ENCODE measurements at regions not wholly inside any gene's neighbourhood (a gene's known extent, or its start where the extent isn't known, plus 50 kb on each side); places are given as distances from the start of the nearest gene placed in this dataset.

GRCh38 chr5:99866740-99867139 is 668.4 kb upstream of the FAM174A start:
- Histone ChIP-seq H3K4me1 (no peaks in the 10 kb centered on the region), H3K27me3 (ENCODE audit: control insufficient read depth, insufficient read depth, low read length) (no peaks in the 10 kb centered on the region), H2AFZ (no peak overlapping the region), H3K27ac (no peak overlapping the region), H3K4me3 (ENCODE audit: low read depth, low read length) (no peak overlapping the region), H3K9ac (no peak overlapping the region), H3K4me2 (ENCODE audit: low read length) (no peak overlapping the region), H3K79me2 (no peaks in the 10 kb centered on the region), H3K36me3 (ENCODE audit: control insufficient read depth, insufficient read depth, low read length) (no peaks in the 10 kb centered on the region), H3K9me3 (ENCODE audit: control insufficient read depth, low read length) (no peaks in the 10 kb centered on the region)
- TF ChIP-seq, protein P1, sequence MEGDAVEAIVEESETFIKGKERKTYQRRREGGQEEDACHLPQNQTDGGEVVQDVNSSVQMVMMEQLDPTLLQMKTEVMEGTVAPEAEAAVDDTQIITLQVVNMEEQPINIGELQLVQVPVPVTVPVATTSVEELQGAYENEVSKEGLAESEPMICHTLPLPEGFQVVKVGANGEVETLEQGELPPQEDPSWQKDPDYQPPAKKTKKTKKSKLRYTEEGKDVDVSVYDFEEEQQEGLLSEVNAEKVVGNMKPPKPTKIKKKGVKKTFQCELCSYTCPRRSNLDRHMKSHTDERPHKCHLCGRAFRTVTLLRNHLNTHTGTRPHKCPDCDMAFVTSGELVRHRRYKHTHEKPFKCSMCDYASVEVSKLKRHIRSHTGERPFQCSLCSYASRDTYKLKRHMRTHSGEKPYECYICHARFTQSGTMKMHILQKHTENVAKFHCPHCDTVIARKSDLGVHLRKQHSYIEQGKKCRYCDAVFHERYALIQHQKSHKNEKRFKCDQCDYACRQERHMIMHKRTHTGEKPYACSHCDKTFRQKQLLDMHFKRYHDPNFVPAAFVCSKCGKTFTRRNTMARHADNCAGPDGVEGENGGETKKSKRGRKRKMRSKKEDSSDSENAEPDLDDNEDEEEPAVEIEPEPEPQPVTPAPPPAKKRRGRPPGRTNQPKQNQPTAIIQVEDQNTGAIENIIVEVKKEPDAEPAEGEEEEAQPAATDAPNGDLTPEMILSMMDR (IDR thresholded peaks at IDR 0.05) = no peak

GRCh38 chr5:99865159-99865558 is 670.0 kb upstream of the FAM174A start:
- Histone ChIP-seq H3K27me3 (ENCODE audit: control insufficient read depth, insufficient read depth, low read length) (no peaks in the 10 kb centered on the region), H3K9me3 (ENCODE audit: control insufficient read depth, low read length) (no peaks in the 10 kb centered on the region), H3K4me2 (ENCODE audit: low read length) (no peak overlapping the region), H3K4me1 (no peaks in the 10 kb centered on the region), H3K79me2 (no peaks in the 10 kb centered on the region), H2AFZ (no peak overlapping the region), H3K27ac (no peak overlapping the region), H3K9ac (no peak overlapping the region), H3K4me3 (ENCODE audit: low read depth, low read length) (no peak overlapping the region), H3K36me3 (ENCODE audit: control insufficient read depth, insufficient read depth, low read length) (no peaks in the 10 kb centered on the region)
- TF ChIP-seq, protein P1 (IDR thresholded peaks at IDR 0.05) = no peak

DNA sequence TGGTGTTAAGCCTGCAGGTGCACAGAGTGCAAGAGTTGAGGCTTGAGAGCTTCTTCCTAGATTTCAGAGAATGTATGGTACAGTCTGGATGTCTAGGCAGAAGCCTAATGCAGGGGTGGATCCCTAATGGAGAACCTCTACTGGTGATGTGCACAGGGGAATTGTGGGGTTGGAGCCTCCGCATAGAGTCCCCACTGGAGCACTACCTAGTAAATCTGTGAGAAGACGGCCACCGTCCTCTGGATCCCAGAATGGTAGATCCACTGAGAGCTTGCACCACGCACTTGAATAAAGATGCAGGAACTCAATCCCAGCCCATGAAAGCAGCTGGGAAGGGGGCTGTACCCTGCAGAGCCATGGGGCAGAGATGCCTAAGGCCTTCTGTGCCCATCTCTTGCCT is 699.4 kb upstream of the FAM174A start:
- no peaks in the 10 kb centered on the region for H3K9me3 ChIP-seq (ENCODE audit: control insufficient read depth, low read length)
- H3K4me1 ChIP-seq = no peaks in the 10 kb centered on the region
- H3K79me2 ChIP-seq = no peaks in the 10 kb centered on the region
- H3K36me3 ChIP-seq (ENCODE audit: control insufficient read depth, insufficient read depth, low read length) = no peaks in the 10 kb centered on the region
- H3K9ac ChIP-seq = no peak overlapping the region
- no peaks in the 10 kb centered on the region for H3K27me3 ChIP-seq (ENCODE audit: control insufficient read depth, insufficient read depth, low read length)
- H2AFZ ChIP-seq = no peak overlapping the region
- no peak overlapping the region for H3K27ac ChIP-seq
- TF ChIP-seq, protein P1 (IDR thresholded peaks at IDR 0.05) = no peak
- no peak overlapping the region for H3K4me2 ChIP-seq (ENCODE audit: low read length)
- no peak overlapping the region for H3K4me3 ChIP-seq (ENCODE audit: low read depth, low read length)

- H3K4me2 ChIP-seq (ENCODE audit: low read length) = no peak overlapping the region
- no peak overlapping the region for H3K9ac ChIP-seq
- TF ChIP-seq, protein P1 (IDR thresholded peaks at IDR 0.05) = no peak
- no peak overlapping the region for H2AFZ ChIP-seq
- no peaks in the 10 kb centered on the region for H3K27me3 ChIP-seq (ENCODE audit: control insufficient read depth, insufficient read depth, low read length)
- H3K36me3 ChIP-seq (ENCODE audit: control insufficient read depth, insufficient read depth, low read length) = no peaks in the 10 kb centered on the region
- H3K4me1 ChIP-seq = no peaks in the 10 kb centered on the region
- H3K9me3 ChIP-seq (ENCODE audit: control insufficient read depth, low read length) = no peaks in the 10 kb centered on the region
- no peaks in the 10 kb centered on the region for H3K79me2 ChIP-seq
- no peak overlapping the region for H3K4me3 ChIP-seq (ENCODE audit: low read depth, low read length)
- H3K27ac ChIP-seq = no peak overlapping the region
These were observed 708.0 kb upstream of the FAM174A start for GRCh38 chr5:99827136-99827535.

GRCh38 chr5:99817796-99818195 is 717.4 kb upstream of the FAM174A start:
- H3K27me3 ChIP-seq (ENCODE audit: control insufficient read depth, insufficient read depth, low read length) = no peaks in the 10 kb centered on the region
- TF ChIP-seq, protein P1 (IDR thresholded peaks at IDR 0.05) = no peak
- no peak overlapping the region for H2AFZ ChIP-seq
- H3K9me3 ChIP-seq (ENCODE audit: control insufficient read depth, low read length) = no peaks in the 10 kb centered on the region
- H3K4me3 ChIP-seq (ENCODE audit: low read depth, low read length) = no peak overlapping the region
- no peak overlapping the region for H3K9ac ChIP-seq
- no peaks in the 10 kb centered on the region for H3K79me2 ChIP-seq
- no peaks in the 10 kb centered on the region for H3K36me3 ChIP-seq (ENCODE audit: control insufficient read depth, insufficient read depth, low read length)
- no peak overlapping the region for H3K4me2 ChIP-seq (ENCODE audit: low read length)
- no peaks in the 10 kb centered on the region for H3K4me1 ChIP-seq
- H3K27ac ChIP-seq = no peak overlapping the region
